GM12892 (cell line): ENCODE measurements at regions not wholly inside any gene's neighbourhood (a gene's known extent, or its start where the extent isn't known, plus 50 kb on each side); places are given as distances from the start of the nearest gene placed in this dataset.

Experiments used
- POLR2A ChIP-seq: IDR thresholded peaks from 2 replicates; pipeline ENCODE4 v1.6.1; 2011; ENCODE audit warnings: low read depth, low read length, control low read depth
- POLR2AphosphoS5 ChIP-seq: IDR thresholded peaks from 2 replicates; pipeline ENCODE4 v1.6.1; 2011; ENCODE audit warnings: low read depth, low read length, control low read depth
- TAF1 ChIP-seq: IDR thresholded peaks from 2 replicates; pipeline ENCODE4 v1.6.1; 2011; ENCODE audit warnings: low read depth, mild to moderate bottlenecking, control low read depth, low read length, borderline replicate concordance

- TF ChIP-seq POLR2A = no peak
- TF ChIP-seq POLR2AphosphoS5 = no peak
- TF ChIP-seq TAF1 = no peak
Observed at GRCh38 chr6:139680819-139681218, 306.4 kb upstream of the CITED2 start.
